Left cardiac atrium (tissue), 4 donors: ENCODE measurements at regions not wholly inside any gene's neighbourhood (a gene's known extent, or its start where the extent isn't known, plus 50 kb on each side); places are given as distances from the start of the nearest gene placed in this dataset.

ENCODE experiments used
- ATAC-seq, 2 donors: fragments of 200-7000 bp; cut with Tn5 transposase; one replicate each; pipeline ENCODE4 v1.9.1; 2020; ENCODE audit warnings: mild to moderate bottlenecking in 2 of 2, moderate library complexity in 2 of 2
- DNase-seq: peaks from one replicate; pipeline ENCODE4 v3.0.0-alpha.2; 2020
- intact Hi-C, 2 donors: fragments of 100-400 bp; cut with DNase I; formaldehyde crosslinking; loops; one replicate each; pipeline versions ENCODE4 v1.14.1 to v1.15.1; 2022 to 2023
- donor health status: DM: no; HTN: yes; CAD: no.
- donor health status: DM: no; HTN: yes; CAD: no; lungs with severe emphysema.
- donor health status: DM: yes; HTN: yes; CAD: no.
- donor health status: Dilated cardiomyopathy.

DNA sequence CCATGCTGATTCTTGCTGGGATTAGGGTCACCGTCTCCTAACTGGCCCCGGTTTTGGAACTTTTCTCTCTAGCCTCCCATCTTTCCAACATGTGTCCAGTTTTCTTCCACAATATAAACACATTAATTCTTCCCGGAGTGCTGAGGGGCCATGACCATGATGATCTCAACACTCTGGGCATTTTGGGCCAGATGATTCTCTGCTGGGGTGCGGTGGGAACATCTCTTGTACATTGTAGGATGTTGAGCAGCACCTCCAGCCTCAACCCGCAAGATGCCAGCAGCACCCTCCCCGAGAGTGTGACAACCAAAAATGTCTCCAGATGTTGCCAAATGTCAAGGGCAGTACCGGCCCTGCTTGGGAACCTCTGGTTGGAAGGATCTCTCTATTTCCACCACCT is 164.8 kb downstream of the TFAP2C start:
- intact Hi-C loops, result no loop called here
- ATAC-seq (no peak), DNase-seq (no peak)

DNA sequence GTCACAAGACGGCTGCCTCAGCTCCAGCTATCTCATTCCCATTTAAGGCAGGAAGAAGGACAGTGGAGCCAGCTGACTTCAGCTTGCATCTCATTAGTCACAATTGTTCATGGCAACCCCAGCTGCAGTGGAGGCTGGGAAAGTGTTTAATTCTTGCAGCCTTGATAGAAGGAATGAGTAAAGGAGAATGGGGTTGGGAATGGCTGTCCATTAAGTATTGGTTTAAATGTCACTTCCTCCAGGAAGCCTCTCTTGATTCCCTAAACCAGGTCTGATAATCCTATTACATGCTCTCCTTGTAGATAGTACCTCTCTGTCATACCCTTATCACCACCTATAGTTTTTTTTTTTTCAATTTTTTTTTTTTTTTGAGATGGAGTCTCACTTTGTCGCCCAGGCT is 166.4 kb downstream of the TFAP2C start:
- no peak for DNase-seq
- intact Hi-C loops, result no loop called here
- ATAC-seq, result no peak

- intact Hi-C loops, result no loop called here
- no peak for DNase-seq
- no peak for ATAC-seq
Observed at GRCh38 chr20:56796345-56796744, 167.2 kb downstream of the TFAP2C start.

- ATAC-seq, result no peak
- no peak for DNase-seq
- intact Hi-C loops, result no loop called here
Observed at GRCh38 chr20:56797023-56797422, 167.9 kb downstream of the TFAP2C start.

- intact Hi-C loops, result no loop called here
- ATAC-seq, result no peak
Observed at GRCh38 chr20:56798634-56799033, 169.5 kb downstream of the TFAP2C start.

GRCh38 chr20:56799187-56799586 is 170.1 kb downstream of the TFAP2C start:
- intact Hi-C loops, result no loop called here
- DNase-seq, result no peak
- no peak for ATAC-seq

More at GRCh38 chr20:56798634-56799033, 169.5 kb downstream of the TFAP2C start:
- DNase-seq, result no peak

DNA sequence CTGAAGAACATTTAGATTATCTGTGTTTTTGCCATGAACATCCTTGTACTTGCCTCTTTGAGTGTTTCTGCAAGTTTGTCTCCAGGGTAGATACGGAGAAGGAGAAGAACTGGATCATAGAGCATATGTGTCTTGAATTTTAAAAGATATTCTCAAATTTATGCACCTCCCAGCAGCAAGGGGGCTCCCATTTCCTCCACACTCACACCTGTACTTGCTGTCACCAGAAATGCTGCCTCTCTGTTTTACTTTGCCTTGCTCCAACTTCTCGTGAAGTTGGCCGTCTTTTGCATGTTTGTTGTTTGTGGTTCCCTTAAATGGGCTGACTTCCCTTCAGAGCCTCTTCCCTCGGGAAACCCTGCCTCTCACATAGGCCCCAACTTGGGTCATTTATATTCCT is 171.0 kb downstream of the TFAP2C start:
- no peak for DNase-seq
- intact Hi-C loops, result no loop called here
- no peak for ATAC-seq

GRCh38 chr20:56801971-56802755 is 173.1 kb downstream of the TFAP2C start:
- intact Hi-C loops, result no loop called here
- ATAC-seq (no peak), DNase-seq (no peak)

DNA sequence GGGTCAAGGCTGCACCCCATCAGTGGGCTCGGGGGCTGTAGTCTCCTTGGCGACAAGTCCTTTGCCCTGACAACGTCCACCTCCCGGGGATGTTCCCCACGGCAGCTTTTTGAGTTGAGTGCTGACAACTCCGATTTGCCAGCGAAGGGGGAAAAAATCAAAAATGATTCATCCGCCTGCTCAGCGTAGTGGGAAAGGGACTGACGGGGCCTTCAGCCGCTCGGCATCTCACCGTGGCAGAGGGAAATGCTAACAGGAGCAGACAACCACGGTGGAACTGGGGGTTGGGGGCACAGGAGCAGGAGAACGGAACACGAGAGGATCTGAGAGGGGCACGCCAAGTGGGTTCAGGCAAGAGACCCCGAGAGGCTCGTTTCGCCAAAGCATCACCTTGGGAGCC is 173.7 kb downstream of the TFAP2C start:
- ATAC-seq (peak in 1 of 2 donors; percentile 17), DNase-seq (no peak)
- intact Hi-C loops, result no loop called here

DNA sequence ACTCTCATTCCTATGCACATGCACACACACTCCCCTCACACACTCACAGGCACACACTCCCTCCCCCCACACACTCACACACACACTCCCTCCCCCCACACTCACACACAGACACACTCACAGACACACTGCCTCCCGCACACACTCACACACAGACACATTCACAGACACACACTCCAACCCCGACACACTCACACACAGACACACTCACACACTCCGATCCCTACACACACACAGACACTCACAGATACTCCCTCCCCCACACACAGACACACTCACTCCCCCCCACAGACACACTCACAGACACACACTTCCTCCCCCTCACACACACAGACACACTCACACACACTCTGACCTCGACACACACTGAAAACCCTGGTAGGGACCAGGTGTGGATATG is 176.2 kb downstream of the TFAP2C start:
- DNase-seq (no peak), ATAC-seq (no peak)
- intact Hi-C loops, result no loop called here

- intact Hi-C loops, result no loop called here
- ATAC-seq (no peak), DNase-seq (no peak)
Observed at GRCh38 chr20:56805966-56806365, 176.9 kb downstream of the TFAP2C start.

DNA sequence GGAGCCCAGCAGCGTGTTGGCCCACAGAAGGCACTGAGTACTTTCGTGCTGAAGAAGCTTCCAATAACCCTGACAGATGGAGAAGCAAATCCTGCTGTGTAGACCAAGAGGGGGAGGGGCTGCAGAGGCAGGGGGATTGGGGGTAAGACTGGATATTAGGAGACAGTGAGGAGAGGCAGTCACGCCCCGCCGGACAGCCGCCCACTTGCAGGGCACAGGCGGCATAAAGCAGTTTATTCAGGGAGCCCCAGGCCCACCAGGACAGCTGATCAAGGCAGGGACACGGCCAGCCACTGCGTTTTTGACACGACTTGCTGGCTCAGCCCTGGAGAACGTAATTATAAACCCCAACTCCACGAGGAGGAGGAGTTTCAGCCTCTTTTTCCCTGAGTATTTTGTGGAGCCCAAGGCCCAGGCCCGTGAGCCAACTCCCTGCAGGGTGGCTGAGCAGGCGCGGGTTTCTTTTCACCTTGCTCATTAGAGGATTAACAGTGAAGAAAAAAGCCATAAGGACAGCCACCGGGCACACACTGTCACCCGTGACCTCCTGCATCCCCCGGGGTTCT is 177.9 kb downstream of the TFAP2C start:
- intact Hi-C loops, result no loop called here

DNA sequence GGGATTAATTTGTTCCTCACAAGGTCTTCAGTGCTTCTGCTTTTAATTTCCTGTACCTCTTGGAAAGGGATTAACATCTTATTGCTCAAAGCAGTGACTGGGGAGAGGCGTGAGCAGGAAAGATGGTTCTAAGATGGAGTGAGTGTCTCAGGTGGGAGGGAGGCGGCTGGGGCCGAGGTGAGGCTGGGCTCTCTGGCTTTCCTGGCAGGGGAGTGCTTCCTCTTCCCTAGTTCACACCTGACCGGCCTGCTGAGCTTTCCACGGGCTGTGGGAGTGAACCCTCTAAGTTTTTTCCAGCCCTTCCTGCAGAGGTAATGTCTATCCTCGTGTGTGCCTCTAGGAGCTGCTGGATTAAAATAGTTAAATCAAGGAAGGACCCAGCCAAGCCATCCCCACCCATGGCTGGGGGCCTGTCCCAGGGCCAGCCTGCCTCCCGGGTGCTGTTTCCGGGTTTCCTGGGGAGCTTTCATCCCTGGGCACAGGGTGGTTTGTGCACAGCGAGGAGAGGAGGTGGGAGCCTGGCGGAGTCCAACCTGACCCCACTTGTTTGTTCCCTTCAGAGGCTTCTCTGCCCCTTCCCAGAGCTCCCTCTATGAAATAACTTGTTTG is 179.1 kb downstream of the TFAP2C start:
- intact Hi-C loops, result no loop called here
- DNase-seq, result no peak

More for the DNA sequence above, 177.9 kb downstream of the TFAP2C start:
- DNase-seq (no peak), ATAC-seq (no peak)

DNA sequence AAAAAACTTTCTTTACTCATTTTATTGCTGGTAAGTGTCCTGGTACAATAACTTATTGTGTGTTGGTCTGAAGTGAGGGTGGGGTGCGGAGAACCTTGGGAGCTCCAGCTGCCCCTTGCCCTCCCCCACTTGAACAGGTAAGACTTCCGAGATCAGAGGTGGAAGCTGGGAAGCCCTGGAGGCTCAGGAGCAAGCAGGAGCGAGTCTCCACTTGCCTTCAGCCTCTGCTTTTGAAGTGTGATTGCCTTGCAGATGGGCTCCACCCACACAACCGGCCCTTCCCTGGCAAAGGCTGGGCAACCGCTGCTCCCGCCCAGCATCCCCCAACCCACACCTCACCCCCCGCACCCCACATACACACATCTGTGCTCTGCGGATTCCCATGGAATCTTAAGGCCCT is 179.6 kb downstream of the TFAP2C start:
- ATAC-seq (no peak), DNase-seq (no peak)
- intact Hi-C loops, result no loop called here

More for the DNA sequence above, 179.1 kb downstream of the TFAP2C start:
- ATAC-seq, result no peak

DNA sequence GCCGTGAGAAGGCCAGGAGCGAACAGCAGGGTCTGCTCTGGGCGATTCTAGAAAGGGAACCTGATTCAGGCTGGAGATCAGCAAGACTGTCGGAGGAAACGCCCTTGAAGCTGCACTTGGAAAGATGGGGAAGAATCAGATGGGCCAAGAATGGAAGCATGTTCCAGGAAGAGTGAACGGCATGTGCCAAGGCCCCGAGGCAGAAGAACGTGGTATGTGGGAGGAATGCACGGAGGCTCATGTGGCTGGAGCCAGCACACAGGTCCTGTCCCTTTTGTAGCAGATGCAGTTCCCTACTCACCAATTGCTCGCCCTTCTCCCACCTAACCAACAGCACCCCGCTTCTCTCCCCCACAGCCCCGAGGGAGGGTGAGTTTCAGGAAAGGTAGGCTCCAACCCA is 180.6 kb downstream of the TFAP2C start:
- intact Hi-C loops, result no loop called here
- ATAC-seq, result no peak

DNA sequence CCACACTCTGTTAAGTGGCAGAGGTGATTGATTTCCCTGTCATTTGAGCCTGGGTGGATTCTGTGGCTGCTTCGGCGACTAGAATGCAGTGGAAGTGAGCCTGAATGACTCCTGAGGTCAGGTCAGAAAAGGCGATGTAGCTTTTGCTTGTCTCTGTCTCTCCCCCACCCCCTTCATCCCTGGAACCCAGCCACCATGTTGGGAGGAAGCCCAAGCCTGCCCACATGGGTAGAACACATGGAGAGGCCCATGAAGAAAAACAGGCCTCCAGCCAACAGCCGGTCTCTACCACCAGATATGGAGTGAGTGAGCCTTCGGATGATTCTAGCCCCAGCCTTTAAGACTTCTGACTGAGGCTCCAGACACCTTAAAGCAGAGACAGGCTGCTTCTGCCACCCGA is 181.0 kb downstream of the TFAP2C start:
- intact Hi-C loops, result no loop called here
- ATAC-seq (no peak), DNase-seq (no peak)

More for the DNA sequence above, 180.6 kb downstream of the TFAP2C start:
- DNase-seq, result no peak

DNA sequence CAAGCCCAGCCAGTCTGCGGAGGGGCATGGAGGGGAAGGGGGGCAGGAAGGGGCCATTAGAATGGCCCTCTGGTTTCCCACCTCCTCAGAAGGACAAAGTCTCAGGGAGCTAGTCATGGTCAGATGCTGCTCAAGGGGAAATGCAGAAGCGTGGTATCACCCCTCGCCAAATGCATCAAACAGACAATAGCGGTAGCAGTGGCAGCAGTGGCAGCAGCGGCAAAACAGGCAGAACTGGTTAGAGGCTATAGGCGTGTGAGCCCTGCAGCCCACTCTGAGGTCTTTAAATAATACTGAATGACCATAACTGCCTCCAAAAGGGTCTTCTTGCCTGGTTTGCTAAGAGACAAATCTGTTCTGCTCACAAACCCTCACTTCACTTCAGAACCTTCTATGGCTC is 186.7 kb downstream of the TFAP2C start:
- ATAC-seq, result no peak
- intact Hi-C loops, result loop anchor here in 1 of 2 donors (2.0 kb wide), 1 partner anchor 77 kb away; no protein-coding TSS in a partner anchor
- DNase-seq, result no peak

DNA sequence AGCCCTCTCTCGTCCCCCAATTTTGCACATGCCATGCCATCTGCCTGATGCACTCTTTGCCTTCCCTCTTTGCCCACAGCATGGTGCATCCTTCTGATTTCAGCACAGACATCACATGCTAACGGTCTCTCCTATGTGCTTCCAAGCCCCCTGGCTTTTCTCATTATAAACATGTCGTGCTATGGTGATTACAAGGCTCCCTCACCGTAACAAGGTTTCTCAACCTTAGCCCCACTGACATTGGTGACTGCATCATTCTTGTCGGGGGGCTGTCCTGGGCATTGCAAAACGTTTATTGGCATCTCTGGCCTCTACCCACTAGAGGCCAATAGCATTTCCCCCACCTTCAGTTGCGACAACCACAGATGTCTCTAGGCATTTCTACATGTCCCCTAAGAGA is 187.2 kb downstream of the TFAP2C start:
- intact Hi-C loops, result loop anchor here in 1 of 2 donors (2.0 kb wide), 1 partner anchor 78 kb away; no protein-coding TSS in a partner anchor
- ATAC-seq (no peak), DNase-seq (no peak)

- DNase-seq (no peak), ATAC-seq (no peak)
- intact Hi-C loops, result loop anchor here in 1 of 2 donors (2.0 kb wide), 1 partner anchor 79 kb away; no protein-coding TSS in a partner anchor
Observed at GRCh38 chr20:56817780-56818675, 188.9 kb downstream of the TFAP2C start.
